ENCODE measurements at regions not wholly inside any gene's neighbourhood (a gene's known extent, or its start where the extent isn't known, plus 50 kb on each side); places are given as distances from the start of the nearest gene placed in this dataset.

- ChIA-PET CTCF (no interaction called here), POLR2A (no interaction called here)
- Mint-ChIP-seq H3K27ac (no peak overlapping the region), H3K4me1 (no peaks in the 10 kb centered on the region; the same call in 1 of the 2 replicates), H3K4me3 (no peak overlapping the region), H3K27me3 (ENCODE audit: low read depth) (no peaks in the 10 kb centered on the region), H3K9me3 (0 out of 2 replicates have a peak, but pooled peaks cover 5% of the 10 kb centered on the region), H3K36me3 (no peaks in the 10 kb centered on the region)
- ATAC-seq: no peak
- TF ChIP-seq ATF2 (CRISPR knock-in tag; IDR thresholded peaks at IDR 0.05; ENCODE audit: borderline replicate concordance, low read depth): no peak
- no peak for TF ChIP-seq KAT7 (CRISPR knock-in tag; IDR thresholded peaks at IDR 0.05; ENCODE audit: borderline replicate concordance)
- TF ChIP-seq ZNF281 (CRISPR knock-in tag; IDR thresholded peaks at IDR 0.05): no peak
- TF ChIP-seq TP53 (CRISPR knock-in tag; IDR thresholded peaks at IDR 0.05): no peak
- TF ChIP-seq NR2C2 (CRISPR knock-in tag; IDR thresholded peaks at IDR 0.05): no peak
- TF ChIP-seq EMX1 (CRISPR knock-in tag; IDR thresholded peaks at IDR 0.05): no peak
- no peak for TF ChIP-seq ARID4B (CRISPR knock-in tag; IDR thresholded peaks at IDR 0.05; ENCODE audit: borderline replicate concordance)
- no peak for TF ChIP-seq MYBL2 (CRISPR knock-in tag; IDR thresholded peaks at IDR 0.05)
- TF ChIP-seq MAX (CRISPR knock-in tag; IDR thresholded peaks at IDR 0.05): no peak
- TF ChIP-seq RORB (CRISPR knock-in tag; IDR thresholded peaks at IDR 0.05): no peak
- TF ChIP-seq ZNF138 (CRISPR knock-in tag; conservative IDR thresholded peaks at IDR 0.05): no peak
- TF ChIP-seq ZNF263 (CRISPR knock-in tag; IDR thresholded peaks at IDR 0.05; ENCODE audit: low read depth): no peak
- no peak for TF ChIP-seq RELA (CRISPR knock-in tag; IDR thresholded peaks at IDR 0.05; ENCODE audit: borderline replicate concordance)
- TF ChIP-seq ZMAT4 (CRISPR knock-in tag; IDR thresholded peaks at IDR 0.05): no peak
- TF ChIP-seq, protein P1, sequence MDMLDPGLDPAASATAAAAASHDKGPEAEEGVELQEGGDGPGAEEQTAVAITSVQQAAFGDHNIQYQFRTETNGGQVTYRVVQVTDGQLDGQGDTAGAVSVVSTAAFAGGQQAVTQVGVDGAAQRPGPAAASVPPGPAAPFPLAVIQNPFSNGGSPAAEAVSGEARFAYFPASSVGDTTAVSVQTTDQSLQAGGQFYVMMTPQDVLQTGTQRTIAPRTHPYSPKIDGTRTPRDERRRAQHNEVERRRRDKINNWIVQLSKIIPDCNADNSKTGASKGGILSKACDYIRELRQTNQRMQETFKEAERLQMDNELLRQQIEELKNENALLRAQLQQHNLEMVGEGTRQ (CRISPR knock-in tag; IDR thresholded peaks at IDR 0.05): no peak
- no peak for TF ChIP-seq PRRX2 (CRISPR knock-in tag; IDR thresholded peaks at IDR 0.05)
- DNase-seq (ENCODE audit: low spot score): no peak
Measured at GRCh38 chr6:133629970-133630369, 258.9 kb upstream of the TCF21 start.

- DNase-seq (ENCODE audit: low spot score) (no peak), ATAC-seq (no peak)
- H3K9me3 Mint-ChIP-seq: 0 out of 2 replicates have a peak, but pooled peaks cover 5% of the 10 kb centered on the region
- H3K27ac Mint-ChIP-seq: no peak overlapping the region
- no peaks in the 10 kb centered on the region for H3K27me3 Mint-ChIP-seq (ENCODE audit: low read depth)
- ChIA-PET POLR2A (no interaction called here), CTCF (no interaction called here)
- no peaks in the 10 kb centered on the region; the same call in 1 of the 2 replicates for H3K4me1 Mint-ChIP-seq
- no peaks in the 10 kb centered on the region for H3K36me3 Mint-ChIP-seq
- H3K4me3 Mint-ChIP-seq: no peak overlapping the region
- TF ChIP-seq ARID4B (CRISPR knock-in tag; IDR thresholded peaks at IDR 0.05; ENCODE audit: borderline replicate concordance): no peak
- no peak for TF ChIP-seq KAT7 (CRISPR knock-in tag; IDR thresholded peaks at IDR 0.05; ENCODE audit: borderline replicate concordance)
- no peak for TF ChIP-seq TCF7 (CRISPR knock-in tag; IDR thresholded peaks at IDR 0.05; ENCODE audit: low read depth)
- TF ChIP-seq, protein P2, sequence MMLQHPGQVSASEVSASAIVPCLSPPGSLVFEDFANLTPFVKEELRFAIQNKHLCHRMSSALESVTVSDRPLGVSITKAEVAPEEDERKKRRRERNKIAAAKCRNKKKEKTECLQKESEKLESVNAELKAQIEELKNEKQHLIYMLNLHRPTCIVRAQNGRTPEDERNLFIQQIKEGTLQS (CRISPR knock-in tag; conservative IDR thresholded peaks at IDR 0.05): no peak
- TF ChIP-seq, protein P3, sequence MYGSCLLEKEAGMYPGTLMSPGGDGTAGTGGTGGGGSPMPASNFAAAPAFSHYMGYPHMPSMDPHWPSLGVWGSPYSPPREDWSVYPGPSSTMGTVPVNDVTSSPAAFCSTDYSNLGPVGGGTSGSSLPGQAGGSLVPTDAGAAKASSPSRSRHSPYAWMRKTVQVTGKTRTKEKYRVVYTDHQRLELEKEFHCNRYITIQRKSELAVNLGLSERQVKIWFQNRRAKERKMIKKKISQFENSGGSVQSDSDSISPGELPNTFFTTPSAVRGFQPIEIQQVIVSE (CRISPR knock-in tag; IDR thresholded peaks at IDR 0.05; ENCODE audit: borderline replicate concordance): no peak
Measured at GRCh38 chr6:133630651-133631050, 258.3 kb upstream of the TCF21 start.
